Neural cell (in vitro differentiated cells): ENCODE measurements at regions not wholly inside any gene's neighbourhood (a gene's known extent, or its start where the extent isn't known, plus 50 kb on each side); places are given as distances from the start of the nearest gene placed in this dataset.
"Not testable (repeated sequence)": the region's sequence is repeated elsewhere in the genome, so short reads cannot be mapped to it uniquely, and the experiment has no call there.

Experiments used
- H2AFZ ChIP-seq: fragments of 200-600, 300-800 bp; sonication (generic), shearing (Covaris generic); 2 replicates; pipeline ENCODE4 v1.6.0; 2014; ENCODE audit warnings: low read depth, mild to moderate bottlenecking, antibody characterized with exemption, low read length, moderate library complexity
- H3F3A ChIP-seq: fragments of 200-600 bp; shearing (Covaris generic); 2 replicates; pipeline ENCODE4 v1.6.1; 2016; ENCODE audit warnings: mild to moderate bottlenecking, moderate library complexity, mixed read lengths, antibody characterized with exemption, low read length; ENCODE audit not compliant: insufficient read depth, poor library complexity, severe bottlenecking
- H3K27ac ChIP-seq: fragments of 200-600, 300-800 bp; sonication (generic), shearing (Covaris generic); 2 replicates; pipeline ENCODE4 v1.5.1; 2014; ENCODE audit warnings: mild to moderate bottlenecking, low read length, moderate library complexity
- H3K27me3 ChIP-seq: fragments of 300-800, 200-600 bp; sonication (generic), shearing (Covaris generic); 2 replicates; pipeline ENCODE4 v1.6.0; 2014; ENCODE audit warnings: mild to moderate bottlenecking, low read depth, low read length, moderate library complexity; ENCODE audit not compliant: insufficient read depth
- H3K36me3 ChIP-seq: fragments of 300-800, 200-600 bp; sonication (generic), shearing (Covaris generic); 2 replicates; pipeline ENCODE4 v1.5.1; 2014; ENCODE audit warnings: mild to moderate bottlenecking, antibody characterized with exemption, low read length, moderate library complexity; ENCODE audit not compliant: insufficient read depth
- H3K4me2 ChIP-seq: fragments of 300-800, 200-600 bp; sonication (generic), shearing (Covaris generic); 2 replicates; pipeline ENCODE4 v1.6.0; 2014; ENCODE audit warnings: mild to moderate bottlenecking, low read length
- H3K4me3 ChIP-seq: fragments of 300-800, 200-600 bp; sonication (generic), shearing (Covaris generic); 2 replicates; pipeline ENCODE4 v1.5.1; 2014; ENCODE audit warnings: mild to moderate bottlenecking, low read length, moderate library complexity
- H3K79me2 ChIP-seq: fragments of 200-600 bp; shearing (Covaris generic); replicated peaks from 2 replicates; pipeline ENCODE4 v1.6.0; 2014; ENCODE audit warnings: mild to moderate bottlenecking, low read length, moderate library complexity; ENCODE audit not compliant: insufficient read depth
- H3K9ac ChIP-seq: fragments of 300-800, 200-600 bp; sonication (generic), shearing (Covaris generic); 2 replicates; pipeline ENCODE4 v1.6.1; 2016; ENCODE audit warnings: mild to moderate bottlenecking, low read length, mixed read lengths
- H3K9me2 ChIP-seq: fragments of 200-600 bp; shearing (Covaris generic); 2 replicates; pipeline ENCODE4 v1.6.1; 2016; ENCODE audit warnings: mild to moderate bottlenecking, low read length, mixed read lengths; ENCODE audit not compliant: insufficient read depth
- H3K9me3 ChIP-seq: fragments of 200-600, 300-800 bp; sonication (generic), shearing (Covaris generic); 2 replicates; pipeline ENCODE4 v1.6.1; 2016; ENCODE audit warnings: mild to moderate bottlenecking, mixed run types, low read length, moderate library complexity, mixed read lengths
- H4K20me1 ChIP-seq: fragments of 200-600 bp; shearing (Covaris generic); 2 replicates; pipeline ENCODE4 v1.6.1; 2016; ENCODE audit warnings: mild to moderate bottlenecking, mixed run types; ENCODE audit not compliant: insufficient read depth
- EP300 ChIP-seq: fragments of 450-650 bp; conservative IDR thresholded peaks from 2 replicates; pipeline ENCODE4 v1.6.1; 2014; ENCODE audit warnings: antibody characterized with exemption, mild to moderate bottlenecking, moderate library complexity; ENCODE audit not compliant: poor library complexity, severe bottlenecking
- EZH2 ChIP-seq: fragments of 200-600, 300-800 bp; shearing (Covaris generic), sonication (generic); IDR thresholded peaks from 2 replicates; pipeline ENCODE4 v1.6.1; 2014; ENCODE audit warnings: antibody characterized with exemption, low read length, borderline replicate concordance, mild to moderate bottlenecking; ENCODE audit not compliant: insufficient read depth, poor library complexity, severe bottlenecking
- MXI1 ChIP-seq: fragments of 450-650 bp; conservative IDR thresholded peaks from 2 replicates; pipeline ENCODE4 v1.6.1; 2014; ENCODE audit warnings: antibody characterized with exemption, mild to moderate bottlenecking; ENCODE audit not compliant: poor library complexity, severe bottlenecking
- POLR2AphosphoS5 ChIP-seq: IDR thresholded peaks from 2 replicates; pipeline ENCODE4 v1.6.1; 2012
- RAD21 ChIP-seq: fragments of 450-650 bp; conservative IDR thresholded peaks from 2 replicates; pipeline ENCODE4 v1.6.1; 2014; ENCODE audit warnings: antibody characterized with exemption, mild to moderate bottlenecking, moderate library complexity
- SMC3 ChIP-seq: fragments of 450-650 bp; conservative IDR thresholded peaks from 2 replicates; pipeline ENCODE4 v1.6.1; 2014; ENCODE audit warnings: antibody characterized with exemption, mild to moderate bottlenecking, moderate library complexity; ENCODE audit not compliant: poor library complexity
- TAF1 ChIP-seq: IDR thresholded peaks from 2 replicates; pipeline ENCODE4 v1.6.1; 2012; ENCODE audit warnings: low read depth
- TF ChIP-seq, protein P1 (sequence below): IDR thresholded peaks from 2 replicates; pipeline ENCODE4 v1.6.1; 2012; ENCODE audit warnings: borderline replicate concordance
- TF ChIP-seq, protein P2 (sequence below): fragments of 450-650 bp; IDR thresholded peaks from 2 replicates; pipeline ENCODE4 v1.5.1; 2014; ENCODE audit warnings: antibody characterized with exemption, mild to moderate bottlenecking, moderate library complexity; ENCODE audit not compliant: poor library complexity, severe bottlenecking

DNA sequence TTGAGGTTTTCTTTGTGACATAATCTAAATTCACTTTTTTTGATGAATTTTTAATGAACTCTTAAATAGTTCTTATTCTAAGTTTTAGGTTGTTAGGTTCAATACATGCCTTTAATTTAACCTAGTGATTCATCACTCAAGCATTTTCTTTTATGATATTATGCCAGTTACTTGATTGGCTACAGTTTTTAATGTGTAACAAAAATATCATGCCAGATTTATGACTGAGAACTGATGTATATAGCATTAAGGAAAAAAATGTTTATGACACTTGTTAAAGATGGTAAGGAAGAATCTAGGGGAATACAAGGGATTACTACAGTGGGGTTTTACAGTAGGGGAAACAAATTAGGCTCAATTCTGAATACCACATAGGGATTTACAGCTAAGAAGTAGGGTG lies 103.1 kb downstream of the VGLL3 start:
- no peaks in the 10 kb centered on the region for H3K9me3 ChIP-seq
- H2AFZ ChIP-seq: no peak overlapping the region
- H3K4me2 ChIP-seq: no peak overlapping the region
- H3K9ac ChIP-seq: no peak overlapping the region
- H3K36me3 ChIP-seq: no peaks in the 10 kb centered on the region
- H3F3A ChIP-seq: no peaks in the 10 kb centered on the region
- no peaks in the 10 kb centered on the region for H3K27me3 ChIP-seq
- no peaks in the 10 kb centered on the region for H3K9me2 ChIP-seq
- no peaks in the 10 kb centered on the region for H3K79me2 ChIP-seq
- H3K4me3 ChIP-seq: no peak overlapping the region
- H3K27ac ChIP-seq: no peak overlapping the region
- no peaks in the 10 kb centered on the region for H4K20me1 ChIP-seq
- TF ChIP-seq RAD21 (no peak), POLR2AphosphoS5 (no peak), EP300 (no peak), MXI1 (no peak), SMC3 (no peak), EZH2 (no peak), TAF1 (no peak)
- TF ChIP-seq, protein P1, sequence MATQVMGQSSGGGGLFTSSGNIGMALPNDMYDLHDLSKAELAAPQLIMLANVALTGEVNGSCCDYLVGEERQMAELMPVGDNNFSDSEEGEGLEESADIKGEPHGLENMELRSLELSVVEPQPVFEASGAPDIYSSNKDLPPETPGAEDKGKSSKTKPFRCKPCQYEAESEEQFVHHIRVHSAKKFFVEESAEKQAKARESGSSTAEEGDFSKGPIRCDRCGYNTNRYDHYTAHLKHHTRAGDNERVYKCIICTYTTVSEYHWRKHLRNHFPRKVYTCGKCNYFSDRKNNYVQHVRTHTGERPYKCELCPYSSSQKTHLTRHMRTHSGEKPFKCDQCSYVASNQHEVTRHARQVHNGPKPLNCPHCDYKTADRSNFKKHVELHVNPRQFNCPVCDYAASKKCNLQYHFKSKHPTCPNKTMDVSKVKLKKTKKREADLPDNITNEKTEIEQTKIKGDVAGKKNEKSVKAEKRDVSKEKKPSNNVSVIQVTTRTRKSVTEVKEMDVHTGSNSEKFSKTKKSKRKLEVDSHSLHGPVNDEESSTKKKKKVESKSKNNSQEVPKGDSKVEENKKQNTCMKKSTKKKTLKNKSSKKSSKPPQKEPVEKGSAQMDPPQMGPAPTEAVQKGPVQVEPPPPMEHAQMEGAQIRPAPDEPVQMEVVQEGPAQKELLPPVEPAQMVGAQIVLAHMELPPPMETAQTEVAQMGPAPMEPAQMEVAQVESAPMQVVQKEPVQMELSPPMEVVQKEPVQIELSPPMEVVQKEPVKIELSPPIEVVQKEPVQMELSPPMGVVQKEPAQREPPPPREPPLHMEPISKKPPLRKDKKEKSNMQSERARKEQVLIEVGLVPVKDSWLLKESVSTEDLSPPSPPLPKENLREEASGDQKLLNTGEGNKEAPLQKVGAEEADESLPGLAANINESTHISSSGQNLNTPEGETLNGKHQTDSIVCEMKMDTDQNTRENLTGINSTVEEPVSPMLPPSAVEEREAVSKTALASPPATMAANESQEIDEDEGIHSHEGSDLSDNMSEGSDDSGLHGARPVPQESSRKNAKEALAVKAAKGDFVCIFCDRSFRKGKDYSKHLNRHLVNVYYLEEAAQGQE: no peak
- TF ChIP-seq, protein P2, sequence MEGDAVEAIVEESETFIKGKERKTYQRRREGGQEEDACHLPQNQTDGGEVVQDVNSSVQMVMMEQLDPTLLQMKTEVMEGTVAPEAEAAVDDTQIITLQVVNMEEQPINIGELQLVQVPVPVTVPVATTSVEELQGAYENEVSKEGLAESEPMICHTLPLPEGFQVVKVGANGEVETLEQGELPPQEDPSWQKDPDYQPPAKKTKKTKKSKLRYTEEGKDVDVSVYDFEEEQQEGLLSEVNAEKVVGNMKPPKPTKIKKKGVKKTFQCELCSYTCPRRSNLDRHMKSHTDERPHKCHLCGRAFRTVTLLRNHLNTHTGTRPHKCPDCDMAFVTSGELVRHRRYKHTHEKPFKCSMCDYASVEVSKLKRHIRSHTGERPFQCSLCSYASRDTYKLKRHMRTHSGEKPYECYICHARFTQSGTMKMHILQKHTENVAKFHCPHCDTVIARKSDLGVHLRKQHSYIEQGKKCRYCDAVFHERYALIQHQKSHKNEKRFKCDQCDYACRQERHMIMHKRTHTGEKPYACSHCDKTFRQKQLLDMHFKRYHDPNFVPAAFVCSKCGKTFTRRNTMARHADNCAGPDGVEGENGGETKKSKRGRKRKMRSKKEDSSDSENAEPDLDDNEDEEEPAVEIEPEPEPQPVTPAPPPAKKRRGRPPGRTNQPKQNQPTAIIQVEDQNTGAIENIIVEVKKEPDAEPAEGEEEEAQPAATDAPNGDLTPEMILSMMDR: no peak

DNA sequence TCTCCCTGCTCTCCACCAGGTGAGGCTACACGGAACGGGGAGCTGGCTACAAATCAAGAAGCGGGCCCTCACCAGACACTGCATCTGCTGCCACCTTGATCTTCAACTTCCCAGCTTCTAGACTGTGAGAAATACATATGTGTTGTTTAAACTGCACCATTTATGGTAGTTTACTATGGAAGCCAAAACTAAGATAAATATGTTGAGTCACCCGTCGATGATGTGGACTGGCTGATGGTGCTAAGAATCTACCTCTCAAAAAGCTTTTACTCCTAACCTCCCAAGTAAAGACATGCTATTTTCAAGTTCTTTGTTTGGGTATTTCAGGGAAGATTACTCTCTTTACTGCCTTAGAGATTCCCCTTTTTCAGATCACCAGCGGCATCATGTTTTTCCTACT lies 110.9 kb downstream of the VGLL3 start:
- Histone ChIP-seq H3K9me2 (no peaks in the 10 kb centered on the region), H4K20me1 (no peaks in the 10 kb centered on the region), H2AFZ (no peak overlapping the region), H3K27me3 (no peaks in the 10 kb centered on the region), H3K79me2 (no peaks in the 10 kb centered on the region), H3K9me3 (no peaks in the 10 kb centered on the region), H3F3A (no peaks in the 10 kb centered on the region), H3K9ac (no peak overlapping the region), H3K36me3 (no peaks in the 10 kb centered on the region), H3K4me2 (no peak overlapping the region), H3K4me3 (no peak overlapping the region), H3K27ac (no peak overlapping the region)
- TF ChIP-seq EP300: no peak

DNA sequence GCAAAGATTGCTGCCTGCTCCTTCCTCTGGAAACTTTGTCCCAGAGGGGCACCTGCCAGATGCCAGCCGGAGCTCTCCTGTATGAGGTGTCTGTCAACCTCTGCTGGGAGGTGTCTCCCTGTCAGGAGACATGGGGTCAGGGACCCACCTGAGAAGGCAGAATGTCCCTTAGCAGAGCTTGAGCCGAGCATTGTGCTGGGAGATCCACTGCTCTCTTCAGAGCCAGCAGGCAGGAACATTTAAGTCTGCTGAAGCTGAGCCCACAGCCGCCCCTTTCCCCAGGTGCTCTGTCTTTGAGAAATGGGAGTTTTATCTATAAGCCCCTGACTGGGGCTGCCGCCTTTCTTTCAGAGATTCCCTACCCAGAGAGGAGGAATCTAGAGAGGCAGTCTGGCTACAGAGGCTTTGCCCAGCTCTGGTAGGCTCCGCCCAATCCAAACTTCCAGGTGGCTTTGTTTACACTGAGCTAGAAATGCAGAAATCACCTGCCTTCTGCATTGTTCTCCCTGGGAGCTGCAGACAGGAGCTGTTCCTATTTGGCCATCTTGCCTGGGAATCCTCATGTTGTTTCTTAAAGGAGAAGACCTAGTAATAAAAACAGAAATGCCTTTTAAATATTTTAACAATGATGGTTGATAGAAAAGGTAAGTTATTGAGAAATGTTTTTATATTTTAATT lies 114.3 kb downstream of the VGLL3 start:
- not testable (repeated sequence) for H3K27me3 ChIP-seq, H3F3A ChIP-seq, H3K9me2 ChIP-seq, H4K20me1 ChIP-seq, H3K4me3 ChIP-seq, H3K4me2 ChIP-seq, H3K27ac ChIP-seq, H3K36me3 ChIP-seq, H2AFZ ChIP-seq, H3K9ac ChIP-seq, H3K9me3 ChIP-seq, H3K79me2 ChIP-seq

DNA sequence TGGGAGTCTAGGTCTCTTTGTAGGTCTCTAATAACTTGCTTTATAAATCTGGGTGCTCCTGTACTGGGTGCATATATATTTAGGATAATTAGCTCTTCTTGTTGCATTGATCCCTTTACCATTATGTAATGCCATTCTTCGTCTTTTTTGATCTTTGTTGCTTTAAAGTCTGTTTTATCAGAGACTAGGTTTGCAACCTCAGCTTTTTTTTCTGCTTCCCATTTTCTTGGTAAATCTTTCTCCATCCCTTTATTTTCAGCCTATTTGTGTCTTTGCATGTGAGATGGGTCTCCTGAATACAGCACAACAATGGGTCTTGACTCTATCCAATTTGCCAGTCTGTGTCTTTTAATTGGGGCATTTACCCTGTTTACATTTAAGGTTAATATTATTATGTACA lies 116.2 kb downstream of the VGLL3 start:
- not testable (repeated sequence) for H3K4me2 ChIP-seq, H3K9ac ChIP-seq, H3K4me3 ChIP-seq, H4K20me1 ChIP-seq, H3K27ac ChIP-seq, H3F3A ChIP-seq, H3K36me3 ChIP-seq, H2AFZ ChIP-seq, H3K9me2 ChIP-seq, H3K79me2 ChIP-seq, H3K9me3 ChIP-seq, H3K27me3 ChIP-seq
